WTC11 (cell line): ENCODE measurements at regions not wholly inside any gene's neighbourhood (a gene's known extent, or its start where the extent isn't known, plus 50 kb on each side); places are given as distances from the start of the nearest gene placed in this dataset.

ENCODE experiments used
- ATAC-seq: fragments of 200-7000 bp; cut with Tn5 transposase; 2 replicates; pipeline ENCODE4 v1.10.0; 2021; ENCODE audit warnings: mild to moderate bottlenecking, moderate library complexity
- CTCF ChIA-PET: fragments of 300-600 bp; sonication (Branson Sonifier 250); formaldehyde crosslinking; loops from one replicate; lab custom pipeline; 2021; ENCODE audit warnings: antibody characterized with exemption; lab: Charles Lee
- POLR2A ChIA-PET: fragments of 350-600 bp; sonication (Branson Sonifier 250); formaldehyde crosslinking; loops from one replicate; lab custom pipeline; 2021; ENCODE audit warnings: antibody characterized with exemption; lab: Charles Lee
- DNase-seq: peaks from one replicate; pipeline ENCODE4 v3.0.0; 2021; ENCODE audit warnings: low spot score
- H3K27ac Mint-ChIP-seq: 2 replicates; pipeline ENCODE4 v1.8.0; 2021; ENCODE audit warnings: mixed read lengths
- H3K27me3 Mint-ChIP-seq: 2 replicates; pipeline ENCODE4 v1.8.0; 2021; ENCODE audit warnings: low read depth, mild to moderate bottlenecking, moderate library complexity, mixed read lengths
- H3K36me3 Mint-ChIP-seq: 2 replicates; pipeline ENCODE4 v1.8.0; 2021; ENCODE audit warnings: mixed read lengths
- H3K4me1 Mint-ChIP-seq: 2 replicates; pipeline ENCODE4 v1.8.0; 2022; ENCODE audit warnings: mixed read lengths
- H3K4me3 Mint-ChIP-seq: 2 replicates; pipeline ENCODE4 v1.8.0; 2021; ENCODE audit warnings: mild to moderate bottlenecking, moderate library complexity, mixed read lengths
- H3K9me3 Mint-ChIP-seq: 2 replicates; pipeline ENCODE4 v1.8.0; 2021; ENCODE audit warnings: mixed read lengths
- AR ChIP-seq: fragments of 250-450 bp; sonication (Bioruptor Pico); IDR thresholded peaks from 2 replicates; pipeline ENCODE4 v1.9.0; 2021; ENCODE audit warnings: mild to moderate bottlenecking
- ATF1 ChIP-seq: sonication (generic); formaldehyde crosslinking; IDR thresholded peaks from 2 replicates; pipeline ENCODE4 v1.8.1; 2023; ENCODE audit warnings: mild to moderate bottlenecking, moderate library complexity, missing genetic modification reagents
- ATF6 ChIP-seq: sonication (generic); formaldehyde crosslinking; IDR thresholded peaks from 2 replicates; pipeline ENCODE4 v1.8.1; 2023; ENCODE audit warnings: mild to moderate bottlenecking, missing genetic modification reagents
- CTCF ChIP-seq: fragments of 200-600 bp; IDR thresholded peaks from 2 replicates; pipeline ENCODE4 v1.8.0; 2022; ENCODE audit warnings: antibody characterized with exemption
- ELF4 ChIP-seq: sonication (generic); formaldehyde crosslinking; IDR thresholded peaks from 2 replicates; pipeline ENCODE4 v1.8.1; 2022; ENCODE audit warnings: low read depth, mild to moderate bottlenecking, moderate library complexity, missing genetic modification reagents
- ESRRA ChIP-seq: sonication (generic); formaldehyde crosslinking; IDR thresholded peaks from 2 replicates; pipeline ENCODE4 v1.8.1; 2022; ENCODE audit warnings: mild to moderate bottlenecking, missing genetic modification reagents, borderline replicate concordance
- NR1H2 ChIP-seq: sonication (generic); formaldehyde crosslinking; IDR thresholded peaks from 2 replicates; pipeline ENCODE4 v1.9.0; 2021; ENCODE audit warnings: mild to moderate bottlenecking, moderate library complexity, missing genetic modification reagents
- NR2C2 ChIP-seq: sonication (generic); formaldehyde crosslinking; IDR thresholded peaks from 2 replicates; pipeline ENCODE4 v1.8.0; 2022; ENCODE audit warnings: mild to moderate bottlenecking, missing genetic modification reagents
- SMAD3 ChIP-seq: sonication (generic); formaldehyde crosslinking; IDR thresholded peaks from 2 replicates; pipeline ENCODE4 v1.8.0; 2022; ENCODE audit warnings: missing genetic modification reagents, mild to moderate bottlenecking, borderline replicate concordance
- SP1 ChIP-seq: sonication (generic); formaldehyde crosslinking; conservative IDR thresholded peaks from 2 replicates; pipeline ENCODE4 v1.8.1; 2022; ENCODE audit warnings: missing genetic modification reagents
- TP53 ChIP-seq: sonication (generic); formaldehyde crosslinking; IDR thresholded peaks from 2 replicates; pipeline ENCODE4 v1.8.1; 2023; ENCODE audit warnings: mild to moderate bottlenecking, missing genetic modification reagents
- USF1 ChIP-seq: sonication (generic); formaldehyde crosslinking; IDR thresholded peaks from 2 replicates; pipeline ENCODE4 v1.8.0; 2022; ENCODE audit warnings: mild to moderate bottlenecking, missing genetic modification reagents
- ZNF219 ChIP-seq: sonication (generic); formaldehyde crosslinking; IDR thresholded peaks from 2 replicates; pipeline ENCODE4 v1.8.0; 2023; ENCODE audit warnings: missing genetic modification reagents, mild to moderate bottlenecking, borderline replicate concordance
- ZNF423 ChIP-seq: fragments of 250-450 bp; sonication (Bioruptor Pico); IDR thresholded peaks from 2 replicates; pipeline ENCODE4 v2.1.2; 2022; ENCODE audit warnings: mild to moderate bottlenecking, moderate library complexity
- TF ChIP-seq, protein P1 (sequence below): sonication (generic); formaldehyde crosslinking; IDR thresholded peaks from 2 replicates; pipeline ENCODE4 v1.8.1; 2022; ENCODE audit warnings: low read depth, mild to moderate bottlenecking, moderate library complexity, missing genetic modification reagents, borderline replicate concordance
- TF ChIP-seq, protein P2 (sequence below): sonication (generic); formaldehyde crosslinking; IDR thresholded peaks from 2 replicates; pipeline ENCODE4 v1.8.0; 2023; ENCODE audit warnings: missing genetic modification reagents
- TF ChIP-seq, protein P3 (sequence below): sonication (generic); formaldehyde crosslinking; IDR thresholded peaks from 2 replicates; pipeline ENCODE4 v1.8.0; 2022; ENCODE audit warnings: missing genetic modification reagents

GRCh38 chr3:134743006-134743405 is 52.1 kb upstream of the EPHB1 start:
- ATAC-seq (no peak), DNase-seq (no peak)

More at GRCh38 chr3:134743006-134743405, 52.1 kb upstream of the EPHB1 start:
- no peaks in the 10 kb centered on the region for H3K36me3 Mint-ChIP-seq
- ChIA-PET CTCF (interaction anchor here (1.7 kb wide), 1 partner anchor 12 kb away, joined by 5 read pairs; no protein-coding TSS in a partner anchor), POLR2A (no interaction called here)
- H3K4me1 Mint-ChIP-seq = no peaks in the 10 kb centered on the region
- peaks cover 3% of the 10 kb centered on the region for H3K27me3 Mint-ChIP-seq
- no peak overlapping the region for H3K4me3 Mint-ChIP-seq
- peaks cover 4% of the 10 kb centered on the region for H3K9me3 Mint-ChIP-seq
- no peak for TF ChIP-seq NR2C2 (CRISPR knock-in tag)
- no peak for TF ChIP-seq ELF4 (CRISPR knock-in tag)
- no peak for TF ChIP-seq USF1
- TF ChIP-seq, protein P1, sequence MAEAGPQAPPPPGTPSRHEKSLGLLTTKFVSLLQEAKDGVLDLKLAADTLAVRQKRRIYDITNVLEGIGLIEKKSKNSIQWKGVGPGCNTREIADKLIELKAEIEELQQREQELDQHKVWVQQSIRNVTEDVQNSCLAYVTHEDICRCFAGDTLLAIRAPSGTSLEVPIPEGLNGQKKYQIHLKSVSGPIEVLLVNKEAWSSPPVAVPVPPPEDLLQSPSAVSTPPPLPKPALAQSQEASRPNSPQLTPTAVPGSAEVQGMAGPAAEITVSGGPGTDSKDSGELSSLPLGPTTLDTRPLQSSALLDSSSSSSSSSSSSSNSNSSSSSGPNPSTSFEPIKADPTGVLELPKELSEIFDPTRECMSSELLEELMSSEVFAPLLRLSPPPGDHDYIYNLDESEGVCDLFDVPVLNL (CRISPR knock-in tag) = no peak
- no peak for TF ChIP-seq ZNF219 (CRISPR knock-in tag)
- no peak for TF ChIP-seq ATF1 (CRISPR knock-in tag)
- TF ChIP-seq NR1H2 (CRISPR knock-in tag) = no peak
- TF ChIP-seq ATF6 = no peak
- TF ChIP-seq, protein P2, sequence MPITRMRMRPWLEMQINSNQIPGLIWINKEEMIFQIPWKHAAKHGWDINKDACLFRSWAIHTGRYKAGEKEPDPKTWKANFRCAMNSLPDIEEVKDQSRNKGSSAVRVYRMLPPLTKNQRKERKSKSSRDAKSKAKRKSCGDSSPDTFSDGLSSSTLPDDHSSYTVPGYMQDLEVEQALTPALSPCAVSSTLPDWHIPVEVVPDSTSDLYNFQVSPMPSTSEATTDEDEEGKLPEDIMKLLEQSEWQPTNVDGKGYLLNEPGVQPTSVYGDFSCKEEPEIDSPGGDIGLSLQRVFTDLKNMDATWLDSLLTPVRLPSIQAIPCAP (CRISPR knock-in tag) = no peak
- TF ChIP-seq SP1 = no peak
- TF ChIP-seq, protein P3, sequence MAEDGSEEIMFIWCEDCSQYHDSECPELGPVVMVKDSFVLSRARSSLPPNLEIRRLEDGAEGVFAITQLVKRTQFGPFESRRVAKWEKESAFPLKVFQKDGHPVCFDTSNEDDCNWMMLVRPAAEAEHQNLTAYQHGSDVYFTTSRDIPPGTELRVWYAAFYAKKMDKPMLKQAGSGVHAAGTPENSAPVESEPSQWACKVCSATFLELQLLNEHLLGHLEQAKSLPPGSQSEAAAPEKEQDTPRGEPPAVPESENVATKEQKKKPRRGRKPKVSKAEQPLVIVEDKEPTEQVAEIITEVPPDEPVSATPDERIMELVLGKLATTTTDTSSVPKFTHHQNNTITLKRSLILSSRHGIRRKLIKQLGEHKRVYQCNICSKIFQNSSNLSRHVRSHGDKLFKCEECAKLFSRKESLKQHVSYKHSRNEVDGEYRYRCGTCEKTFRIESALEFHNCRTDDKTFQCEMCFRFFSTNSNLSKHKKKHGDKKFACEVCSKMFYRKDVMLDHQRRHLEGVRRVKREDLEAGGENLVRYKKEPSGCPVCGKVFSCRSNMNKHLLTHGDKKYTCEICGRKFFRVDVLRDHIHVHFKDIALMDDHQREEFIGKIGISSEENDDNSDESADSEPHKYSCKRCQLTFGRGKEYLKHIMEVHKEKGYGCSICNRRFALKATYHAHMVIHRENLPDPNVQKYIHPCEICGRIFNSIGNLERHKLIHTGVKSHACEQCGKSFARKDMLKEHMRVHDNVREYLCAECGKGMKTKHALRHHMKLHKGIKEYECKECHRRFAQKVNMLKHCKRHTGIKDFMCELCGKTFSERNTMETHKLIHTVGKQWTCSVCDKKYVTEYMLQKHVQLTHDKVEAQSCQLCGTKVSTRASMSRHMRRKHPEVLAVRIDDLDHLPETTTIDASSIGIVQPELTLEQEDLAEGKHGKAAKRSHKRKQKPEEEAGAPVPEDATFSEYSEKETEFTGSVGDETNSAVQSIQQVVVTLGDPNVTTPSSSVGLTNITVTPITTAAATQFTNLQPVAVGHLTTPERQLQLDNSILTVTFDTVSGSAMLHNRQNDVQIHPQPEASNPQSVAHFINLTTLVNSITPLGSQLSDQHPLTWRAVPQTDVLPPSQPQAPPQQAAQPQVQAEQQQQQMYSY (CRISPR knock-in tag) = no peak
- TF ChIP-seq ZNF423 = no peak
- no peak for TF ChIP-seq ESRRA
- no peak for TF ChIP-seq AR (CRISPR knock-in tag)
- TF ChIP-seq TP53 (CRISPR knock-in tag) = no peak
- TF ChIP-seq SMAD3 = no peak
- no peak for TF ChIP-seq CTCF
- no peak overlapping the region for H3K27ac Mint-ChIP-seq
